Endothelial cell of umbilical vein (primary cell): ENCODE measurements at regions not wholly inside any gene's neighbourhood (a gene's known extent, or its start where the extent isn't known, plus 50 kb on each side); places are given as distances from the start of the nearest gene placed in this dataset.
A peak's percentile ranks its signal among the peaks of the same experiment; 100 is the strongest.

Source experiments
- BruUV-seq: library from RNA; stranded (reverse); fragments of 400-500 nt; replicated peaks from 2 replicates; lab custom pipeline; 2021; lab: Mats Ljungman, UMichigan
- CTCF ChIA-PET: fragments of 300-600, 350-600 bp; sonication (Branson Sonifier 250); formaldehyde crosslinking; loops from one replicate; lab custom pipeline; 2021; ENCODE audit warnings: antibody characterized with exemption, inconsistent platforms; lab: Charles Lee
- POLR2A ChIA-PET: fragments of 300-600, 350-600 bp; sonication (Branson Sonifier 250); formaldehyde crosslinking; loops from one replicate; lab custom pipeline; 2021; ENCODE audit warnings: antibody characterized with exemption, inconsistent platforms; lab: Charles Lee
- DNase-seq: peaks from one replicate; pipeline ENCODE4 v3.0.0-alpha.2; 2011; ENCODE audit warnings: low read depth, low spot score
- FAIRE-seq: peaks from 2 replicates; lab custom pipeline; 2011; peaks lifted over from hg19 to GRCh38; lab: Jason Lieb, UNC
- H2AFZ ChIP-seq: 2 replicates; pipeline ENCODE4 v1.6.0; 2012; ENCODE audit warnings: low read depth, low read length, control low read depth, inconsistent platforms
- H3K27ac ChIP-seq: 2 replicates; pipeline ENCODE4 v1.5.1; 2011; ENCODE audit warnings: low read depth, mild to moderate bottlenecking, control low read depth, low read length, moderate library complexity; ENCODE audit not compliant: insufficient read depth
- H3K27me3 ChIP-seq, 2 experiments: 2 replicates each; pipeline versions ENCODE4 v1.6.0 to v1.6.1; 2011; ENCODE audit warnings: low read length in 2 of 2, mixed read lengths in 1 of 2; ENCODE audit not compliant: control insufficient read depth in 2 of 2, insufficient read depth in 2 of 2
- H3K36me3 ChIP-seq, 2 experiments: 2 replicates in 1 of 2; 3 replicates in 1 of 2; pipeline ENCODE4 v1.5.1; 2011; ENCODE audit warnings: low read length in 2 of 2, mild to moderate bottlenecking in 1 of 2, moderate library complexity in 1 of 2; ENCODE audit not compliant: control insufficient read depth in 2 of 2, insufficient read depth in 2 of 2; ENCODE audit errors: extremely low read depth in 1 of 2
- H3K4me1 ChIP-seq: 3 replicates; pipeline ENCODE4 v1.5.1; 2011; ENCODE audit warnings: mild to moderate bottlenecking, low read length; ENCODE audit not compliant: control insufficient read depth, insufficient read depth; ENCODE audit errors: extremely low read depth
- H3K4me2 ChIP-seq: 2 replicates; pipeline ENCODE4 v1.6.1; 2011; ENCODE audit warnings: low read length, control low read depth, mixed read lengths; ENCODE audit not compliant: insufficient read depth
- H3K4me3 ChIP-seq, 3 experiments: fragments of 200-600 bp in 1 of 3; sonication (generic), shearing (Covaris generic) in 1 of 3; replicated peaks in 1 of 3; 2 replicates each; pipeline ENCODE4 v1.5.1; 2011 to 2016; ENCODE audit warnings: control low read depth in 3 of 3, low read length in 3 of 3, mild to moderate bottlenecking in 2 of 3, inconsistent platforms in 1 of 3, low read depth in 1 of 3, moderate library complexity in 1 of 3; ENCODE audit not compliant: insufficient read depth in 1 of 3
- H3K79me2 ChIP-seq: 2 replicates; pipeline ENCODE4 v1.6.0; 2012; ENCODE audit warnings: low read length, inconsistent platforms; ENCODE audit not compliant: control insufficient read depth, insufficient read depth
- H3K9ac ChIP-seq: replicated peaks from 2 replicates; pipeline ENCODE3; 2011; ENCODE audit warnings: low read length, control low read depth; ENCODE audit not compliant: insufficient read depth; ENCODE audit errors: extremely low read depth
- H3K9me1 ChIP-seq: replicated peaks from 3 replicates; pipeline ENCODE4 v1.6.0; 2011; ENCODE audit warnings: mild to moderate bottlenecking, low read length; ENCODE audit not compliant: control insufficient read depth, insufficient read depth; ENCODE audit errors: extremely low read depth
- H3K9me3 ChIP-seq: replicated peaks from 2 replicates; pipeline ENCODE4 v1.5.1; 2012; ENCODE audit warnings: low read length, inconsistent platforms; ENCODE audit not compliant: control insufficient read depth, insufficient read depth
- H4K20me1 ChIP-seq: replicated peaks from 2 replicates; pipeline ENCODE3; 2011; ENCODE audit warnings: mild to moderate bottlenecking, low read length; ENCODE audit not compliant: control insufficient read depth, insufficient read depth; ENCODE audit errors: extremely low read depth
- CTCF ChIP-seq, 2 donors: IDR thresholded peaks; 1 replicate in 1 of 2; 2 replicates in 1 of 2; pipeline ENCODE4 v1.5.1; 2011; ENCODE audit warnings: low read length in 2 of 2, mild to moderate bottlenecking in 2 of 2, moderate library complexity in 2 of 2, control low read depth in 1 of 2, inconsistent platforms in 1 of 2, low read depth in 1 of 2; ENCODE audit not compliant: insufficient read depth in 1 of 2; ENCODE audit errors: extremely low read depth in 1 of 2
- FOS ChIP-seq: IDR thresholded peaks from 2 replicates; pipeline ENCODE4 v1.6.1; 2011; ENCODE audit warnings: mild to moderate bottlenecking, low read length, moderate library complexity, borderline replicate concordance; ENCODE audit not compliant: insufficient read depth
- GATA2 ChIP-seq: IDR thresholded peaks from 2 replicates; pipeline ENCODE4 v1.7.0; 2011; ENCODE audit warnings: low read depth, mild to moderate bottlenecking, moderate library complexity, mixed read lengths, low read length; ENCODE audit not compliant: insufficient read length, insufficient read depth
- JUN ChIP-seq: IDR thresholded peaks from 2 replicates; pipeline ENCODE4 v1.6.1; 2011; ENCODE audit warnings: borderline replicate concordance, low read depth; ENCODE audit not compliant: insufficient read length, insufficient read depth
- MAX ChIP-seq: IDR thresholded peaks from 2 replicates; pipeline ENCODE4 v1.6.1; 2011; ENCODE audit not compliant: insufficient read depth, insufficient read length
- MYC ChIP-seq: IDR thresholded peaks from one replicate; pipeline ENCODE4 v1.6.1; 2011; ENCODE audit warnings: mild to moderate bottlenecking, low read depth, low read length
- POLR2A ChIP-seq: IDR thresholded peaks from 2 replicates; pipeline ENCODE4 v1.6.1; 2012; ENCODE audit warnings: low read depth, mild to moderate bottlenecking, control low read depth, low read length
- POLR2AphosphoS5 ChIP-seq: IDR thresholded peaks from 2 replicates; pipeline ENCODE4 v1.6.1; 2012; ENCODE audit warnings: low read depth, mild to moderate bottlenecking, control low read depth, low read length, moderate library complexity; ENCODE audit not compliant: insufficient read depth
- dilution Hi-C: fragments of 300-500 bp; cut with MboI; formaldehyde crosslinking; loops from one replicate; pipeline ENCODE4 v1.15.0; 2019; ENCODE audit warnings: low sequenced_read_pairs; ENCODE audit not compliant: extremely low pct_ligation_motif_present
- intact Hi-C: fragments of 100-400 bp; cut with micrococcal nuclease; formaldehyde crosslinking; loops from one replicate; pipeline ENCODE4 v1.10.0; 2022

GRCh38 chr10:44627591-44628354 is 242.9 kb upstream of the CXCL12 start:
- no peak overlapping the region for H3K4me2 ChIP-seq
- dilution Hi-C loops: no loop called here
- H3K27me3 ChIP-seq: no peaks in the 10 kb centered on the region
- H3K9me3 ChIP-seq: no peaks in the 10 kb centered on the region
- ChIA-PET POLR2A (no interaction called here), CTCF (no interaction called here)
- no peak overlapping the region for H2AFZ ChIP-seq
- no peaks in the 10 kb centered on the region for H3K9me1 ChIP-seq
- DNase-seq (no peak), FAIRE-seq (no peak)
- H4K20me1 ChIP-seq: no peaks in the 10 kb centered on the region
- no peaks in the 10 kb centered on the region for H3K4me1 ChIP-seq
- no peaks in the 10 kb centered on the region for H3K79me2 ChIP-seq
- intact Hi-C loops: no loop called here
- no peak overlapping the region for H3K4me3 ChIP-seq
- no TSS peak for BruUV-seq
- H3K36me3 ChIP-seq: no peaks in the 10 kb centered on the region
- no peak overlapping the region for H3K27ac ChIP-seq
- H3K9ac ChIP-seq: no peak overlapping the region
- no peak for TF ChIP-seq CTCF (IDR thresholded peaks at IDR 0.05; ENCODE audit: extremely low read depth in 1 of 2, insufficient read depth in 1 of 2, low read depth in 1 of 2, low read length in 2 of 2)
- peak; percentile 28 for TF ChIP-seq GATA2
- TF ChIP-seq FOS: peak; percentile 23

- FAIRE-seq (no peak), DNase-seq (no peak)
- ChIA-PET CTCF (no interaction called here), POLR2A (no interaction called here)
- Histone ChIP-seq H3K27ac (no peak overlapping the region), H3K79me2 (no peaks in the 10 kb centered on the region), H3K9ac (no peak overlapping the region), H3K4me2 (no peak overlapping the region), H2AFZ (no peak overlapping the region), H4K20me1 (no peaks in the 10 kb centered on the region), H3K9me1 (no peaks in the 10 kb centered on the region), H3K9me3 (no peaks in the 10 kb centered on the region), H3K36me3 (no peaks in the 10 kb centered on the region), H3K27me3 (no peaks in the 10 kb centered on the region), H3K4me1 (no peaks in the 10 kb centered on the region), H3K4me3 (no peak overlapping the region)
- dilution Hi-C loops: no loop called here
- TF ChIP-seq GATA2: no peak
- TF ChIP-seq FOS: no peak
- TF ChIP-seq CTCF (IDR thresholded peaks at IDR 0.05; ENCODE audit: extremely low read depth in 1 of 2, insufficient read depth in 1 of 2, low read depth in 1 of 2, low read length in 2 of 2): no peak
- TF ChIP-seq POLR2A: no peak
- no peak for TF ChIP-seq MAX
- TF ChIP-seq POLR2AphosphoS5: no peak
- no peak for TF ChIP-seq MYC
- TF ChIP-seq JUN: no peak
- intact Hi-C loops: no loop called here
- no TSS peak for BruUV-seq
These were observed 244.0 kb upstream of the CXCL12 start for GRCh38 chr10:44628921-44629320.
